ENCODE measurements at regions not wholly inside any gene's neighbourhood (a gene's known extent, or its start where the extent isn't known, plus 50 kb on each side); places are given as distances from the start of the nearest gene placed in this dataset.

DNA sequence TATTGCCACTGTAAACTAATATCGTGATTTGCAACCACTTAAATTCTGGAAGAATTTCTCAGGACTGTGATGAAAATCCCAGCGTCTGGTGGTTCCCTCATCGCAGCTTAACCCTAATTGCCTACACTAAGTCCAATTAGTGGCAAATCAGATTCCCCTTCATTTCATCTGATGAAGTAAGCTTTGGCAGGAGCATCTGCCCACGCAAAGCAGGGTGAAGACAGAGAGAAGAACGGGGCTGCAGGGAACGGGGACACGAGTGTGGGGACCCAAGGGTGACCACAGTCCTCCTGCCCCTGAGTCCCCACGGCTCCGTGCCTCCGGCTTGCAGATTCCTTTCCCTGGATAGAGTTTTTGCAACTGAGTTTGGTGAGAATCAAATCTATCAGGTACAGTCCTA is 159.5 kb downstream of the LY86 start:
- TF ChIP-seq ZNF696 (CRISPR knock-in tag; conservative IDR thresholded peaks at IDR 0.05), result no peak
- no peak for TF ChIP-seq NCOA6 (IDR thresholded peaks at IDR 0.05)
- no peak for TF ChIP-seq ZBTB33 (CRISPR knock-in tag; IDR thresholded peaks at IDR 0.05)
- TF ChIP-seq SRF (CRISPR knock-in tag; IDR thresholded peaks at IDR 0.05), result no peak
- TF ChIP-seq KLF6 (CRISPR knock-in tag; IDR thresholded peaks at IDR 0.05; ENCODE audit: borderline replicate concordance), result no peak
- no peak for TF ChIP-seq CTCF (IDR thresholded peaks at IDR 0.05 in 2 of 3, conservative IDR thresholded peaks at IDR 0.05 in 1 of 3; ENCODE audit: insufficient read depth in 2 of 3, low read depth in 1 of 3, low read length in 3 of 3)
- TF ChIP-seq SMAD3 (CRISPR knock-in tag; conservative IDR thresholded peaks at IDR 0.05), result no peak
- TF ChIP-seq HCFC1 (IDR thresholded peaks at IDR 0.05; ENCODE audit: low read depth, low read length), result no peak

All from K562 (cell line).